ENCODE measurements at regions not wholly inside any gene's neighbourhood (a gene's known extent, or its start where the extent isn't known, plus 50 kb on each side); places are given as distances from the start of the nearest gene placed in this dataset.

DNA sequence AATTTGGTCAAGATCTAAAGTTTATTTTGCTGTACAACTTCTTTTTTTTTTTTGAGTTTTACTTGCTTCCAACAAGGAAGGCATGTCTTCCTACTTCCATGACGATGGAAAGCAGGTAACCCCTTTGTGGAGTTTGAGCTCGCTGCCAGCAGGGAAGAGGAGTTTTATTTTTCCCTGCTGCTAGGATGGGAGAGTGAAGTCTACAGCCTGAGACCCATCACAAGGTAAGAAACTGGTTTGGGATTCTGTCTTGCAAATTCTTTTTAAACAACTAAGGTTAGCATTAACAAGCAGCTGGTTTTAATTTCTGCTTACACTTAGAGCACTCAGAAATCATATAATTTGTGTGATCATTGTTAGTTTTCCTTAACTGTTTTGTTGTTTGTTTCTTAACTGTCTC lies 108.0 kb upstream of the MAP3K4 start:
- TF ChIP-seq SMC3 (IDR thresholded peaks at IDR 0.05; ENCODE audit: low read depth, low read length) (no peak), FOS (IDR thresholded peaks at IDR 0.05; ENCODE audit: low read depth, low read length) (no peak), RFX5 (IDR thresholded peaks at IDR 0.05; ENCODE audit: low read depth, low read length) (no peak), POLR2A (IDR thresholded peaks at IDR 0.05; ENCODE audit: low read depth, low read length) (no peak), MXI1 (IDR thresholded peaks at IDR 0.05; ENCODE audit: borderline replicate concordance, low read depth, low read length) (no peak), BHLHE40 (IDR thresholded peaks at IDR 0.05; ENCODE audit: low read depth, low read length) (no peak)
- H3K4me2 ChIP-seq (ENCODE audit: low read depth, low read length), result no peak overlapping the region
- H4K5ac ChIP-seq (ENCODE audit: low read depth, low read length), result no peak overlapping the region
- POLR2A ChIA-PET (ENCODE audit: unreplicated experiment), result no interaction called here
- no peak overlapping the region for H3K4ac ChIP-seq (ENCODE audit: low read depth, low read length)
- no peaks in the 10 kb centered on the region for H3K36me3 ChIP-seq (ENCODE audit: control insufficient read depth, insufficient read depth, low read length)
- H4K20me1 ChIP-seq (ENCODE audit: insufficient read depth, low read length), result no peaks in the 10 kb centered on the region
- H3K23ac ChIP-seq (ENCODE audit: low read depth, low read length), result no peak overlapping the region
- no peak overlapping the region for H4K91ac ChIP-seq (ENCODE audit: insufficient read depth, low read depth, low read length)
- H3K4me3 ChIP-seq (ENCODE audit: insufficient read depth, low read depth, low read length), result no peak overlapping the region
- no peaks in the 10 kb centered on the region for H3K27me3 ChIP-seq (ENCODE audit: control insufficient read depth, insufficient read depth, low read length)
- H3K9me1 ChIP-seq (ENCODE audit: insufficient read depth, low read length), result no peaks in the 10 kb centered on the region
- H2BK5ac ChIP-seq (ENCODE audit: low read depth, low read length, poor library complexity, severe bottlenecking), result no peak overlapping the region
- H3K56ac ChIP-seq (ENCODE audit: extremely low read depth, insufficient read depth, low read length), result no peak overlapping the region
- CTCF ChIA-PET, result interaction anchor here (0.7 kb wide), 1 partner anchor 150 kb away, joined by 3 read pairs; no protein-coding TSS in a partner anchor
- H3K27ac ChIP-seq (ENCODE audit: insufficient read depth, low read length), result no peak overlapping the region
- no peak overlapping the region for H2AK5ac ChIP-seq (ENCODE audit: low read depth, low read length)
- H3K4me1 ChIP-seq (ENCODE audit: control insufficient read depth, insufficient read depth, low read length), result no peaks in the 10 kb centered on the region
- no peak overlapping the region for H2AFZ ChIP-seq (replicated peaks; ENCODE audit: low read length, poor library complexity)
- H2BK20ac ChIP-seq (ENCODE audit: low read depth, low read length), result no peak overlapping the region
- no peaks in the 10 kb centered on the region for H3K9me3 ChIP-seq (ENCODE audit: control insufficient read depth, insufficient read depth, low read length)
- BruUV-seq (replicated peaks), result no TSS peak
- H2BK15ac ChIP-seq (ENCODE audit: low read depth, low read length), result no peak overlapping the region
- H3K14ac ChIP-seq (replicated peaks; ENCODE audit: low read depth, low read length), result no peak overlapping the region
- in situ Hi-C loops (cut with MboI; ENCODE audit: low sequenced_read_pairs) (no loop called here), intact Hi-C loops (cut with micrococcal nuclease) (no loop called here), dilution Hi-C loops (cut with HindIII; ENCODE audit: low sequenced_read_pairs, unreplicated experiment) (no loop called here)
- no peak overlapping the region for H4K8ac ChIP-seq (ENCODE audit: low read depth in 2 of 2, low read length in 2 of 2)
- no peak overlapping the region for H3K9ac ChIP-seq (ENCODE audit: low read depth, low read length)
- H2BK120ac ChIP-seq (ENCODE audit: low read depth, low read length), result no peak overlapping the region
- ATAC-seq (ENCODE audit: low read depth) (no peak), DNase-seq (no peak)
- no peak overlapping the region for H3K18ac ChIP-seq (ENCODE audit: low read depth, low read length)
- no peak overlapping the region for H2AK9ac ChIP-seq (replicated peaks; ENCODE audit: low read depth, low read length, poor library complexity)
- no CpG with 5 or more reads among the region's 2 CpGs for WGBS, 2 experiments (ENCODE audit: extremely low coverage in 2 of 2, insufficient read length in 1 of 2)
- H3K79me1 ChIP-seq (ENCODE audit: low read depth in 1 of 2, low read length in 2 of 2), result no peaks in the 10 kb centered on the region
